SK-MEL-5 (cell line): ENCODE measurements at regions not wholly inside any gene's neighbourhood (a gene's known extent, or its start where the extent isn't known, plus 50 kb on each side); places are given as distances from the start of the nearest gene placed in this dataset.
"Not testable (repeated sequence)": the region's sequence is repeated elsewhere in the genome, so short reads cannot be mapped to it uniquely, and the experiment has no call there.

ENCODE experiments used
- DNase-seq: peaks from one replicate; pipeline ENCODE4 v3.0.0-alpha.2; 2016; ENCODE audit warnings: low read depth, low spot score
- in situ Hi-C: cut with HindIII; loops from 2 replicates; pipeline ENCODE4 v1.10.0; 2016; ENCODE audit warnings: low sequenced_read_pairs, high pct_unique_total_duplicates, low pct_unique_long_range_greater_than_20kb

- DNase-seq, result no peak
- in situ Hi-C loops, result no loop called here
Observed at GRCh38 chr5:102554082-102554481, 55.3 kb upstream of the SLCO6A1 start.

- DNase-seq, result peak; percentile 38
- in situ Hi-C loops, result no loop called here
Observed at GRCh38 chr5:102554728-102555127, 55.9 kb upstream of the SLCO6A1 start.

GRCh38 chr5:102561894-102562760, 63.3 kb upstream of the SLCO6A1 start:
- DNase-seq, result peak; percentile 74
- in situ Hi-C loops, result no loop called here

DNA sequence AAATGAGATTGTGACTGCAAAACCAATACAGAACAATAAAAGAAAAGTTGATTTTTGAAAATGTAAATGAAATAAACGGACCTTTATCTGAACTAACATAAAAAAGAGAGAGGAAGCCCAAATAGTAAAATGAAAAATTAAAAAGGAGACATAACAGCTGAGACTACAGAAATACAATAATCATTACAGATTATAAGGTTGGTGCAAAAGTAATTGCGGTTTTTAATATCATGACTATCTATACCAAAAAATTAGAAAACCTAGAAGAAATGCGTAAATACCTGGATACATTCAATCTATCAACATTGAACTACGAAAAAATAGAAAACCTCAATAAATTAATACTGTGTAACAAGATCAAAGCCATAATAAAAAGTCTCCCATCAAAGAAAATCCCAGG, 71.9 kb upstream of the SLCO6A1 start:
- in situ Hi-C loops, result no loop called here
- no peak for DNase-seq

DNA sequence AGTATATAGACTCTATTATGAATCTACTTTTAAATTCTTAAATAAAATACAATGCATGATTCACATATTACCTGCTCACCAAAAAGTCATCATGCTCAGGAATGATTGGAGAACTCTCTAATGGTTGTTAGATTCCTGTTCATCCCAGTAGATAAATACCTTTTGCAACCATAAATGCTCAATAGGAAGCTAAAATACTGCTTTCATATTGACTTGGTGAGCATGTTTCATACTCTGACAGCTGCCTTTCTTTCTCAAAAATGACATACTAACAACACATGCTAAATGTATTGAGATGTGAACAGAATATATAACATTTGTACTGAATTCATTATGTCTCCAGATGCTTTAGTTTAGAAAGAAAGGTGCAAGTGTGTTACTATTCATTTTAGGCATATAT, 79.6 kb upstream of the SLCO6A1 start:
- DNase-seq, result no peak
- in situ Hi-C loops, result no loop called here

DNA sequence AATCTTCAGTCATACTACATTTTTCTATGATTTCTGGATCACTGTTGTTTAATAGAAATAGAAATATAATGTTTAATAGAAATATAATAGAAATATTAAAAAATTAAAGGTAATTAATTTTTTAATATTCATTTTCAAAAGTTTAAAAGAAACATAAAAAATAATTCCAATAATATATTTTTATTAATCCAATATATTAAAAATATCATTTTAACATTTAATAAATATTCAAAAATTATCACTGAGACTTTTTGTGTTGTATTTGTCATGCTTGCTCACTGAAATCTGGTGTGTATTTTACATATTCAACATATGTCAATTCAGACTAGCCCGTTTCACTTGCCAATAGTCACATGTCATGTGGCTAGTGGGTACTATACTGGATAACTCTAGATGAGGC, 80.6 kb upstream of the SLCO6A1 start:
- no peak for DNase-seq
- in situ Hi-C loops, result no loop called here

- in situ Hi-C loops, result no loop called here
- no peak for DNase-seq
Observed at GRCh38 chr5:102581011-102581410, 82.2 kb upstream of the SLCO6A1 start.

GRCh38 chr5:102582696-102583095, 83.9 kb upstream of the SLCO6A1 start:
- in situ Hi-C loops, result no loop called here
- DNase-seq, result no peak

GRCh38 chr5:102583276-102584124, 84.7 kb upstream of the SLCO6A1 start:
- in situ Hi-C loops, result no loop called here
- peak; percentile 36 for DNase-seq

- no peak for DNase-seq
- in situ Hi-C loops, result no loop called here
Observed at GRCh38 chr5:102589661-102590060, 90.9 kb upstream of the SLCO6A1 start.

DNA sequence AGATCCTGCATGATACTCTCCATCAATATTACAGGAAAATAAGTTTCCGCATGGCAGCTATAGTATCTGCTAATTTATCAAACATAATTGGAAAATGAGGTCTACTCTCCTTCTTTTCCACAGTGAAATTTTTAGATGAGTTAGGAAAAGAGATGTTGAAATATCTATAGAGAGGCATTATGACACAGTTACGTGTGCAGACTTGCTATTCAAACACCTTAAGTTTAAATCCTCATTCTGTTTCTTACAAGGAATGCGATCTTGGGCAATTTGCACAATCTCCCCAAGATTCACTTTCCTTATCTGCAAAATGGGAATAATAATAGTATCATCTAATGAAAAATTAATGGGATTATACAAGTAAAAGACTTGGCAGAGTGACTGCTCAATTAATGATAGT, 91.7 kb upstream of the SLCO6A1 start:
- in situ Hi-C loops, result no loop called here
- no peak for DNase-seq

GRCh38 chr5:102591650-102592049, 92.8 kb upstream of the SLCO6A1 start:
- in situ Hi-C loops, result no loop called here
- no peak for DNase-seq

DNA sequence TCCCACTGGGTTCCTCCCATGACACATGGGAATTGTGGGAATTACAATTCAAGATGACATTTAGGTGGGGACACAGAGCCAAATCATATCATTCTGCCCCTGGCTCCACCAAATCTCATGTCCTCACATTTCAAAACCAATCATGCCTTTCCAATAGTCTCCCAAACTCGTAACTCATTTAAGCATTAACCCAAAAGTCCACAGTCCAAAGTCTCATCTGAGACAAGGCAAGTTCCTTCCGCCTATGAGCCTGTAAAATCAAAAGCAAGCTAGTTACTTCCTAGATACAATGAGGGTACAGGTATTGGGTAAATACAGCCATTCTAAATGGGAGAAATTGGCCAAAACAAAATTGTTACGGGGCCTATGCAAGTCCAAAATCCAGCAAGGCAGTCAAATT, 93.8 kb upstream of the SLCO6A1 start:
- in situ Hi-C loops, DNase-seq: not testable (repeated sequence)

DNA sequence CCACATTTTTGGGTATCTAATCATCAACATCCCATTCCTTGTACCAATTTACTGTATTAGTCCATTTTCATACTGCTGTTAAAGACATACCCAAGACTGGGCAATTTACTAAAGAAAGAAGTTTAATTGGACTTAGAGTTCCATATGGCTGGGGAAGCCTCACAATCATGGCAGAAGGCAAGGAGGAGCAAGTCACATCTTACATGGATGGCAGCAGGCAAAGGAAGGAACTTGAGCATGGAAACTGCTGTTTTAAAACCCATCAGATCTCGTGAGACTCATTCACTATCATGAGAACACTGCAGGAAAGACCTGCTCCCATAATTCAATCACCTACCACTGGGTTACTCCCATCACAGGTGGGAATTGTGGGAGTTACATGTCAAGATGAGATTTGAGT, 95.4 kb upstream of the SLCO6A1 start:
- in situ Hi-C loops, result no loop called here
- no peak for DNase-seq

GRCh38 chr5:102595332-102595731, 96.5 kb upstream of the SLCO6A1 start:
- in situ Hi-C loops, result no loop called here
- DNase-seq, result no peak

GRCh38 chr5:102596113-102596512, 97.3 kb upstream of the SLCO6A1 start:
- in situ Hi-C loops, result no loop called here
- DNase-seq, result no peak

DNA sequence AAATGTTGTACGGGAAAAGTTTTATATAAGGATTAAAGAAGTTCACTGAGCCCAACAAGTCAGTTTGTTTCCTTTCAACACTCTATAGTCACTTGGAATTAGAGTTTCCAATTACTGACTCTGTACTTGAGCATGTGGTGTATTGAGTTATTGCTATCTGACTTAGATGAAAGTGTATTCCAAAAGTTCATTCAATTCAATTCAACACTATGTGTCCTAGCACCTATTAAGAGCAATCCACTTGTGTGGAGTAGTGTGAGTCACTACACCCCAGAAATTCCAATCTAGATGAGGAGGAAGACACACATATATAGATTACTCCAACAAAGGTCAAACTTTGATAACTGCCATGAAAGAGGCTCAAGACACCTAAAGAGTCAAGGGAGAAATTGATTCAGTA, 98.2 kb upstream of the SLCO6A1 start:
- DNase-seq, result no peak
- in situ Hi-C loops, result no loop called here

DNA sequence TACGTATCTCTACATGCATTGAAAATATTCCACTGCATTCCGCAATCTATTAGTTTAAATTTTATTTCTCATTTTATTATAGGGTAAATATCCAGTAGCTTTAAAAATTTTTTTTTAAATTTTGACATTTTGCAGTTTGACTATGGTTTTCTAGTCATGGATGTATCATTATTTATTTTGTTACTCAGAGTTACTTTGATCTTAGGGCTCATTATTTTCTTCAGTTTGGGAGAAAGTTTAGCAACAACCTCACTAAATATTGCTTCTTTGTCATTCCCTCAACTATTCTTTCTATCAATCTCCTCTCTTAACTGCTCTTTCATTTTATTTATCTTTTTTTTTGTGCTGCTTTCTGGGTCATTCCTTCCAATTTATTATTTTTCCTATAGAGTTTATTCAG, 100.5 kb upstream of the SLCO6A1 start:
- in situ Hi-C loops, result no loop called here
- no peak for DNase-seq

GRCh38 chr5:102600964-102601363, 102.2 kb upstream of the SLCO6A1 start:
- in situ Hi-C loops, result no loop called here
- DNase-seq, result no peak
